Esophagus squamous epithelium (tissue), 4 donors: ENCODE measurements at regions not wholly inside any gene's neighbourhood (a gene's known extent, or its start where the extent isn't known, plus 50 kb on each side); places are given as distances from the start of the nearest gene placed in this dataset.

Experiments used
- POLR2A ChIP-seq, 4 donors: fragments of 450-650 bp; IDR thresholded peaks; one replicate each; pipeline ENCODE4 v1.6.1; 2017; ENCODE audit warnings: antibody characterized with exemption in 4 of 4, mild to moderate bottlenecking in 4 of 4, moderate library complexity in 3 of 4
- TF ChIP-seq, protein P1 (sequence below), 6 experiments: fragments of 450-650 bp in 4 of 6; fragments of 200-600 bp in 2 of 6; sonication (generic) in 2 of 6; IDR thresholded peaks; one replicate each; pipeline ENCODE4 v1.5.1; 2016 to 2019; ENCODE audit warnings: antibody characterized with exemption in 6 of 6, mild to moderate bottlenecking in 4 of 6, moderate library complexity in 4 of 6

DNA sequence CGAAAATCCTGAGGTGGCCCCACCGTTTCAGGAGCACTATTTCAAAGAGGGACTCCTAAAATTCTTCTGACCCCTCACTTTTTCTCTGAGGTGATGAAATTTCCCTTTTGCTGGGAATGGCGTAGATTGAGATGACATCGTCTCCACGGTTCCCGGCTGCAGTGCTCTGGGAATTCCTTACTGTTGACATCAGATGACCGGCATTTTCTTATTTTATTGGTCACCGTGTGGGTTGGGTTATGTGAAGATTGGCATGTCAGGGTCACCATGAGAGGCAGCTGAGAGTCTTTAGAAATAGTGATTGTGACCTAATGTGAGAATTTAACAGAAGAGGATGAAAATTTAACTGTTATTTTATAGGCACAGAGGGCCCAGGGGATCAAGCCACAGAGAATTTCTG is 356.7 kb downstream of the FGF9 start:
- TF ChIP-seq, protein P1, sequence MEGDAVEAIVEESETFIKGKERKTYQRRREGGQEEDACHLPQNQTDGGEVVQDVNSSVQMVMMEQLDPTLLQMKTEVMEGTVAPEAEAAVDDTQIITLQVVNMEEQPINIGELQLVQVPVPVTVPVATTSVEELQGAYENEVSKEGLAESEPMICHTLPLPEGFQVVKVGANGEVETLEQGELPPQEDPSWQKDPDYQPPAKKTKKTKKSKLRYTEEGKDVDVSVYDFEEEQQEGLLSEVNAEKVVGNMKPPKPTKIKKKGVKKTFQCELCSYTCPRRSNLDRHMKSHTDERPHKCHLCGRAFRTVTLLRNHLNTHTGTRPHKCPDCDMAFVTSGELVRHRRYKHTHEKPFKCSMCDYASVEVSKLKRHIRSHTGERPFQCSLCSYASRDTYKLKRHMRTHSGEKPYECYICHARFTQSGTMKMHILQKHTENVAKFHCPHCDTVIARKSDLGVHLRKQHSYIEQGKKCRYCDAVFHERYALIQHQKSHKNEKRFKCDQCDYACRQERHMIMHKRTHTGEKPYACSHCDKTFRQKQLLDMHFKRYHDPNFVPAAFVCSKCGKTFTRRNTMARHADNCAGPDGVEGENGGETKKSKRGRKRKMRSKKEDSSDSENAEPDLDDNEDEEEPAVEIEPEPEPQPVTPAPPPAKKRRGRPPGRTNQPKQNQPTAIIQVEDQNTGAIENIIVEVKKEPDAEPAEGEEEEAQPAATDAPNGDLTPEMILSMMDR (IDR thresholded peaks at IDR 0.05) = no peak
- TF ChIP-seq POLR2A (IDR thresholded peaks at IDR 0.05) = no peak
